SU-DHL-6 (cell line): ENCODE measurements at regions not wholly inside any gene's neighbourhood (a gene's known extent, or its start where the extent isn't known, plus 50 kb on each side); places are given as distances from the start of the nearest gene placed in this dataset.

Source experiments
- H2AFZ ChIP-seq: fragments of 200-600 bp; sonication (generic); 2 replicates; pipeline ENCODE4 v1.6.1; 2014; ENCODE audit warnings: low read depth, mild to moderate bottlenecking, moderate library complexity, mixed read lengths, antibody characterized with exemption, low read length; ENCODE audit not compliant: severe bottlenecking
- H3F3A ChIP-seq: fragments of 200-600 bp; shearing (Covaris generic); 2 replicates; pipeline ENCODE4 v1.6.0; 2016; ENCODE audit warnings: antibody characterized with exemption, mild to moderate bottlenecking; ENCODE audit not compliant: insufficient read depth
- H3K27ac ChIP-seq: fragments of 200-600 bp; sonication (generic); 2 replicates; pipeline ENCODE4 v1.5.1; 2016; ENCODE audit warnings: low read depth, mild to moderate bottlenecking, low read length, moderate library complexity, mixed read lengths
- H3K27me3 ChIP-seq: fragments of 200-600 bp; sonication (generic), shearing (Covaris generic); 2 replicates; pipeline ENCODE4 v1.6.0; 2014; ENCODE audit warnings: mild to moderate bottlenecking, low read length
- H3K36me3 ChIP-seq: fragments of 200-600 bp; sonication (generic); 2 replicates; pipeline ENCODE4 v1.6.1; 2014; ENCODE audit warnings: mild to moderate bottlenecking, low read length, mixed read lengths
- H3K4me2 ChIP-seq: fragments of 300-600, 200-600 bp; shearing (Covaris generic), sonication (generic); 2 replicates; pipeline ENCODE4 v1.6.0; 2014; ENCODE audit warnings: low read length, low read depth, mild to moderate bottlenecking; ENCODE audit not compliant: poor library complexity, severe bottlenecking
- H3K4me3 ChIP-seq: fragments of 200-600 bp; sonication (generic); 2 replicates; pipeline ENCODE4 v1.5.1; 2014; ENCODE audit warnings: antibody characterized with exemption, low read length, mild to moderate bottlenecking, mixed read lengths; ENCODE audit not compliant: insufficient read depth, poor library complexity, severe bottlenecking
- H3K79me2 ChIP-seq: fragments of 200-600 bp; sonication (generic); 2 replicates; pipeline ENCODE4 v1.6.1; 2014; ENCODE audit warnings: mild to moderate bottlenecking, low read length, moderate library complexity; ENCODE audit not compliant: insufficient read depth
- H3K9ac ChIP-seq: fragments of 200-600 bp; sonication (generic); 2 replicates; pipeline ENCODE4 v1.7.0; 2014; ENCODE audit warnings: mild to moderate bottlenecking, low read length
- H3K9me2 ChIP-seq: fragments of 200-600 bp; sonication (generic); replicated peaks from 2 replicates; pipeline ENCODE4 v1.6.1; 2014; ENCODE audit warnings: low read length; ENCODE audit not compliant: insufficient read depth
- H3K9me3 ChIP-seq: fragments of 200-600 bp; sonication (generic); 2 replicates; pipeline ENCODE4 v1.6.1; 2014; ENCODE audit warnings: low read length, mixed read lengths; ENCODE audit not compliant: insufficient read depth
- H4K20me1 ChIP-seq: fragments of 200-600 bp; sonication (generic); 2 replicates; pipeline ENCODE4 v1.6.1; 2014; ENCODE audit warnings: low read depth, mild to moderate bottlenecking, antibody characterized with exemption, low read length, moderate library complexity, mixed read lengths
- EZH2phosphoT487 ChIP-seq: fragments of 200-600 bp; sonication (generic), shearing (Covaris generic); conservative IDR thresholded peaks from 2 replicates; pipeline ENCODE4 v1.6.1; 2018; ENCODE audit warnings: mild to moderate bottlenecking, antibody characterized with exemption, low read length, moderate library complexity, mixed read lengths
- TF ChIP-seq, protein P1 (sequence below): fragments of 200-600 bp; sonication (generic); IDR thresholded peaks from one replicate; pipeline ENCODE4 v1.5.1; 2017; ENCODE audit warnings: antibody characterized with exemption, mild to moderate bottlenecking, low read length, moderate library complexity; ENCODE audit not compliant: insufficient read depth, poor library complexity, severe bottlenecking

DNA sequence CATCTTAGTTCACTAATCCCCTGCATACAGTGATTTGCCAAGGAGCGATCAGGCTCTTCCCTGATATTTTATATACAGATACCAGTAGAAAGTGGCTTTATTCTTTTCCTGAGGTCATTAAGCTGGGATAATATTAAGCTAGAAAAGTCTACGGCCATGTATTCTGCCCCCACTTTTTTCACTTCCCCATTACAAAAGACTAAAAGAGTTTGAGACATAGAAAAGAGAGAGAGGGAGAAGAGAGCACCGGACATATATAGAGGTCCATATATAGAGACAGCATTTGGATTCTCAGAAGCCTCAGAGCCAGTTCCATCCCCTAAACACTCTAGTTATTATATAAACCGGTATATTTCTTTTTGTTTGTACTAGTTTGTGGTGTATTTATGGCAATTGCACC is 166.5 kb upstream of the ANKFN1 start:
- no peak for TF ChIP-seq EZH2phosphoT487
- TF ChIP-seq, protein P1, sequence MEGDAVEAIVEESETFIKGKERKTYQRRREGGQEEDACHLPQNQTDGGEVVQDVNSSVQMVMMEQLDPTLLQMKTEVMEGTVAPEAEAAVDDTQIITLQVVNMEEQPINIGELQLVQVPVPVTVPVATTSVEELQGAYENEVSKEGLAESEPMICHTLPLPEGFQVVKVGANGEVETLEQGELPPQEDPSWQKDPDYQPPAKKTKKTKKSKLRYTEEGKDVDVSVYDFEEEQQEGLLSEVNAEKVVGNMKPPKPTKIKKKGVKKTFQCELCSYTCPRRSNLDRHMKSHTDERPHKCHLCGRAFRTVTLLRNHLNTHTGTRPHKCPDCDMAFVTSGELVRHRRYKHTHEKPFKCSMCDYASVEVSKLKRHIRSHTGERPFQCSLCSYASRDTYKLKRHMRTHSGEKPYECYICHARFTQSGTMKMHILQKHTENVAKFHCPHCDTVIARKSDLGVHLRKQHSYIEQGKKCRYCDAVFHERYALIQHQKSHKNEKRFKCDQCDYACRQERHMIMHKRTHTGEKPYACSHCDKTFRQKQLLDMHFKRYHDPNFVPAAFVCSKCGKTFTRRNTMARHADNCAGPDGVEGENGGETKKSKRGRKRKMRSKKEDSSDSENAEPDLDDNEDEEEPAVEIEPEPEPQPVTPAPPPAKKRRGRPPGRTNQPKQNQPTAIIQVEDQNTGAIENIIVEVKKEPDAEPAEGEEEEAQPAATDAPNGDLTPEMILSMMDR = no peak
- Histone ChIP-seq H3K9me3 (no peaks in the 10 kb centered on the region), H4K20me1 (no peaks in the 10 kb centered on the region), H3K4me2 (no peak overlapping the region), H3K4me3 (no peak overlapping the region), H3K79me2 (no peaks in the 10 kb centered on the region), H3K36me3 (no peaks in the 10 kb centered on the region), H3K9me2 (no peaks in the 10 kb centered on the region), H3F3A (no peaks in the 10 kb centered on the region), H3K27me3 (no peaks in the 10 kb centered on the region), H2AFZ (no peak overlapping the region), H3K9ac (no peak overlapping the region), H3K27ac (no peak overlapping the region)

DNA sequence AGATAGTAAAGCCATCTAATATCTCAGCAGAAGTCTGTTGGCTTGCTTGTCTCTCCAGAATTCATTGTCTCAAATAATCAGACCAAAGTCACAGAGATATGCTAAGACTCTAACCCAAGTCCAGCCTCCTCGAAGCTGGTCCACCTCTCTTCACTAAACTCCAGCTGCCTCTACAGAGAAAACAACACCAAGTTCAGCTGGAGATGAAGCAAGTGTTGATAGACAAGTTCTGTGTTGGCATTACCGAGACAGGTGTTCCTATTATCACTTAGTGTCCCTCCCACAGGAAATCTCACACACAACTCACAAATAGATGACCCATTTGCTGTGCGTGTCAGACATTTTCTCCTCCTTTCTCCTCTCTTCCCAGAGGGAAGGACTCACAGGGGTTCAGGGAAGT is 164.4 kb upstream of the ANKFN1 start:
- H3K27me3 ChIP-seq = no peaks in the 10 kb centered on the region
- no peaks in the 10 kb centered on the region for H3F3A ChIP-seq
- H3K9me3 ChIP-seq = peaks cover 4% of the 10 kb centered on the region; the same call in 1 of the 2 replicates
- no peaks in the 10 kb centered on the region for H3K36me3 ChIP-seq
- no peak overlapping the region for H3K4me2 ChIP-seq
- no peaks in the 10 kb centered on the region for H3K79me2 ChIP-seq
- no peak overlapping the region for H2AFZ ChIP-seq
- H4K20me1 ChIP-seq = no peaks in the 10 kb centered on the region
- no peak for TF ChIP-seq EZH2phosphoT487
- TF ChIP-seq, protein P1 = no peak
- no peak overlapping the region for H3K9ac ChIP-seq
- no peaks in the 10 kb centered on the region for H3K9me2 ChIP-seq
- H3K4me3 ChIP-seq = no peak overlapping the region
- H3K27ac ChIP-seq = no peak overlapping the region

DNA sequence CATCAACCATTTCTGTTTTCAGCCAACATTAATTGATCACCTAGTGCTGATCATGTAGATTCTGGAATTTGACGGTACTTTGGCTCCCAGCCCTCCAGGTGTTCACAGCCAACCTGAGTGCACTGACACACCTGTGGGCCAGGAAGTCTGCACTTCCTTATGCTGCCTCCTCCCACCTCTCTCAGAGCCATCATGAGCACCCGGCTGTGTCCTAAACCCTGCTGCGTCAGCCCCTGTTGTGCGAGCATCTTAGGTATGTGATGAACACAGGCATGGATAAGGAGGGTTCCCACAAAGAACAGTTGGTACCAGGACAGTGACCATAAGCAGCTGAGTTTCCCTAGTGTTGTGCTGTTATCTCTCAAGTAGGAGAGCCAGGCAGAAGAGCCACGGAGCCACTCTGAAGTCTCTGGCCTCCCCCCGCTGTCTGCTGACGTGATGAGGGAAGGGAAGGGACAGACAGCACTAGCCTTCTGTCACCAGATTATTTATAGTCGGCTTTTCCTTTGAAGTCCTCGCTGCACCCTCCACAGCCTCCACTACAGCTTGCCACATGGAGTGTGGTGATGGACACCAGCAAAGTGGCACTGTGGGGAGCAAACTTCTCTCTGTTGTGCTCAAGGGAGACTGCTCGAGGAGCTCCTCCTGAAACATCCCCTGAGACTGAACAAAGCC is 162.8 kb upstream of the ANKFN1 start:
- H3K9me3 ChIP-seq = peaks cover 4% of the 10 kb centered on the region; the same call in 1 of the 2 replicates
- no peak overlapping the region for H3K4me2 ChIP-seq
- no peaks in the 10 kb centered on the region for H3K27me3 ChIP-seq
- no peak overlapping the region for H3K4me3 ChIP-seq
- H3K79me2 ChIP-seq = no peaks in the 10 kb centered on the region
- H3K9ac ChIP-seq = no peak overlapping the region
- H3K36me3 ChIP-seq = no peaks in the 10 kb centered on the region
- no peaks in the 10 kb centered on the region for H4K20me1 ChIP-seq
- H2AFZ ChIP-seq = no peak overlapping the region
- H3K9me2 ChIP-seq = no peaks in the 10 kb centered on the region
- H3F3A ChIP-seq = no peaks in the 10 kb centered on the region
- TF ChIP-seq, protein P1 = no peak
- no peak for TF ChIP-seq EZH2phosphoT487
- H3K27ac ChIP-seq = no peak overlapping the region
